Endodermal cell (in vitro differentiated cells): ENCODE measurements at regions not wholly inside any gene's neighbourhood (a gene's known extent, or its start where the extent isn't known, plus 50 kb on each side); places are given as distances from the start of the nearest gene placed in this dataset.

Experiments
- DNase-seq: peaks from one replicate; pipeline ENCODE4 v3.0.0-alpha.2; 2017
- H3K27ac ChIP-seq: 2 replicates; pipeline ENCODE4 v1.5.1; 2013; ENCODE audit warnings: mild to moderate bottlenecking, low read depth, low read length, moderate library complexity
- H3K27me3 ChIP-seq: 2 replicates; pipeline ENCODE4 v1.6.1; 2013; ENCODE audit warnings: mild to moderate bottlenecking, low read length, moderate library complexity; ENCODE audit not compliant: insufficient read depth, control insufficient read depth, poor library complexity, severe bottlenecking
- H3K36me3 ChIP-seq: 2 replicates; pipeline ENCODE4 v1.7.0; 2013; ENCODE audit warnings: mild to moderate bottlenecking, low read length, moderate library complexity; ENCODE audit not compliant: control insufficient read depth, insufficient read depth
- H3K4me1 ChIP-seq: one replicate; pipeline ENCODE4 v1.7.0; 2013; ENCODE audit warnings: low read length; ENCODE audit not compliant: control insufficient read depth, insufficient read depth
- H3K4me3 ChIP-seq: 2 replicates; pipeline ENCODE4 v1.5.1; 2013; ENCODE audit warnings: mild to moderate bottlenecking, low read length, moderate library complexity
- H3K9ac ChIP-seq: 2 replicates; pipeline ENCODE4 v1.6.1; 2013; ENCODE audit warnings: mild to moderate bottlenecking, low read length, moderate library complexity; ENCODE audit not compliant: poor library complexity, severe bottlenecking; ENCODE audit errors: extremely low read depth
- H3K9me3 ChIP-seq: 2 replicates; pipeline ENCODE4 v1.6.1; 2013; ENCODE audit warnings: mild to moderate bottlenecking, low read length, moderate library complexity; ENCODE audit not compliant: control insufficient read depth
- H3K27ac Mint-ChIP-seq: 2 replicates; pipeline ENCODE4 v1.8.0; 2020; ENCODE audit warnings: mixed read lengths
- H3K27me3 Mint-ChIP-seq: 2 replicates; pipeline ENCODE4 v1.8.0; 2021; ENCODE audit warnings: mild to moderate bottlenecking, mixed read lengths; ENCODE audit not compliant: insufficient read depth
- H3K36me3 Mint-ChIP-seq: 2 replicates; pipeline ENCODE4 v1.8.0; 2020; ENCODE audit warnings: low read depth, mixed read lengths
- H3K4me1 Mint-ChIP-seq: 2 replicates; pipeline ENCODE4 v1.8.0; 2020; ENCODE audit warnings: mixed read lengths
- H3K4me3 Mint-ChIP-seq: 2 replicates; pipeline ENCODE4 v1.8.0; 2020; ENCODE audit warnings: mild to moderate bottlenecking, moderate library complexity, mixed read lengths
- H3K9me3 Mint-ChIP-seq: 2 replicates; pipeline ENCODE4 v1.8.0; 2020; ENCODE audit warnings: mild to moderate bottlenecking, mixed read lengths
- CTCF ChIP-seq: fragments of 200-600 bp; sonication (generic); conservative IDR thresholded peaks from 2 replicates; pipeline ENCODE4 v1.5.0; 2021; ENCODE audit warnings: antibody characterized with exemption, mild to moderate bottlenecking
- WGBS, 2 experiments: methylation state at CpG; one replicate each; pipeline versions ENCODE4 v1.1.5 to v1.1.7; 2013; ENCODE audit warnings: missing lambda C conversion rate in 2 of 2, mixed read lengths in 1 of 2; ENCODE audit not compliant: insufficient coverage in 1 of 2, insufficient read length in 1 of 2; 5-methylcytosine and 5-hydroxymethylcytosine counted together

- no peaks in the 10 kb centered on the region for H3K9me3 Mint-ChIP-seq
- H3K9me3 ChIP-seq: no peaks in the 10 kb centered on the region
- H3K4me1 Mint-ChIP-seq: no peaks in the 10 kb centered on the region
- H3K27me3 ChIP-seq: no peaks in the 10 kb centered on the region
- no peak overlapping the region for H3K4me3 Mint-ChIP-seq
- H3K27ac Mint-ChIP-seq: no peak overlapping the region
- no peak for DNase-seq
- H3K4me3 ChIP-seq: no peak overlapping the region
- 78 to 80% methylated on average over 1 of the region's 1 CpG for WGBS, 2 experiments
- H3K9ac ChIP-seq: no peak overlapping the region
- H3K27ac ChIP-seq: no peak overlapping the region
- H3K36me3 Mint-ChIP-seq: no peaks in the 10 kb centered on the region
- no peak for TF ChIP-seq CTCF
- no peaks in the 10 kb centered on the region for H3K4me1 ChIP-seq
- no peaks in the 10 kb centered on the region for H3K27me3 Mint-ChIP-seq
- no peaks in the 10 kb centered on the region for H3K36me3 ChIP-seq
These were observed 198.9 kb downstream of the LURAP1L start for GRCh38 chr9:12973710-12974109.

GRCh38 chr9:12974671-12975070, 199.9 kb downstream of the LURAP1L start:
- H3K36me3 Mint-ChIP-seq: no peaks in the 10 kb centered on the region
- no peaks in the 10 kb centered on the region for H3K4me1 Mint-ChIP-seq
- TF ChIP-seq CTCF: no peak
- Histone ChIP-seq H3K4me3 (no peak overlapping the region), H3K4me1 (no peaks in the 10 kb centered on the region), H3K36me3 (no peaks in the 10 kb centered on the region), H3K9me3 (no peaks in the 10 kb centered on the region), H3K27me3 (no peaks in the 10 kb centered on the region), H3K27ac (no peak overlapping the region), H3K9ac (no peak overlapping the region)
- H3K27ac Mint-ChIP-seq: no peak overlapping the region
- WGBS, 2 experiments: 92 to 100% methylated on average over 1 of the region's 1 CpG
- H3K4me3 Mint-ChIP-seq: no peak overlapping the region
- DNase-seq: no peak
- H3K27me3 Mint-ChIP-seq: no peaks in the 10 kb centered on the region
- no peaks in the 10 kb centered on the region for H3K9me3 Mint-ChIP-seq

GRCh38 chr9:12975496-12975895, 200.7 kb downstream of the LURAP1L start:
- H3K9me3 Mint-ChIP-seq: no peaks in the 10 kb centered on the region
- H3K4me1 ChIP-seq: no peaks in the 10 kb centered on the region
- H3K4me3 ChIP-seq: no peak overlapping the region
- no peak overlapping the region for H3K4me3 Mint-ChIP-seq
- H3K9ac ChIP-seq: no peak overlapping the region
- H3K27me3 Mint-ChIP-seq: no peaks in the 10 kb centered on the region
- no peaks in the 10 kb centered on the region for H3K27me3 ChIP-seq
- no peaks in the 10 kb centered on the region for H3K36me3 ChIP-seq
- H3K9me3 ChIP-seq: no peaks in the 10 kb centered on the region
- 83% methylated on average over 1 of the region's 2 CpGs for WGBS, 2 experiments
- no peak for TF ChIP-seq CTCF
- H3K27ac Mint-ChIP-seq: no peak overlapping the region
- H3K36me3 Mint-ChIP-seq: no peaks in the 10 kb centered on the region
- H3K27ac ChIP-seq: no peak overlapping the region
- no peak for DNase-seq
- no peaks in the 10 kb centered on the region for H3K4me1 Mint-ChIP-seq
